Sigmoid colon (tissue), 6 donors: ENCODE measurements at regions not wholly inside any gene's neighbourhood (a gene's known extent, or its start where the extent isn't known, plus 50 kb on each side); places are given as distances from the start of the nearest gene placed in this dataset.

Experiments used
- DNase-seq: peaks from one replicate; pipeline ENCODE4 v3.0.0-alpha.2; 2019
- H3K27ac ChIP-seq, 4 donors: fragments of 200-600 bp; sonication (generic); one replicate each; pipeline ENCODE4 v1.5.1; 2016 to 2019; ENCODE audit warnings: mild to moderate bottlenecking in 1 of 4
- H3K27me3 ChIP-seq, 3 donors: fragments of 200-600 bp; sonication (generic); one replicate each; pipeline ENCODE4 v1.5.1; 2019; ENCODE audit warnings: mild to moderate bottlenecking in 1 of 3
- H3K36me3 ChIP-seq, 4 donors: fragments of 200-600 bp; sonication (generic); one replicate each; pipeline ENCODE4 v1.5.1; 2016 to 2019
- H3K4me1 ChIP-seq, 4 donors: fragments of 200-600 bp; sonication (generic); one replicate each; pipeline ENCODE4 v1.5.1; 2017 to 2019
- H3K4me3 ChIP-seq, 4 donors: fragments of 200-600 bp; sonication (generic); one replicate each; pipeline ENCODE4 v1.5.1; 2017 to 2019; ENCODE audit warnings: mild to moderate bottlenecking in 2 of 4, moderate library complexity in 1 of 4
- H3K9me3 ChIP-seq, 4 donors: fragments of 200-600 bp in 3 of 4; sonication (generic) in 3 of 4; one replicate each; pipeline versions ENCODE4 v1.5.1 to v1.6.1; 2013 to 2019
- EP300 ChIP-seq, 4 donors: sonication (generic); formaldehyde crosslinking; IDR thresholded peaks; one replicate each; pipeline ENCODE4 v1.6.1; 2017; ENCODE audit warnings: antibody characterized with exemption in 4 of 4
- POLR2A ChIP-seq, 2 donors: fragments of 450-650 bp; IDR thresholded peaks; one replicate each; pipeline ENCODE4 v1.6.1; 2016; ENCODE audit warnings: antibody characterized with exemption in 2 of 2, mild to moderate bottlenecking in 2 of 2, moderate library complexity in 2 of 2
- POLR2AphosphoS5 ChIP-seq, 4 donors: sonication (generic); formaldehyde crosslinking; IDR thresholded peaks; one replicate each; pipeline ENCODE4 v1.6.1; 2017; ENCODE audit warnings: antibody characterized with exemption in 4 of 4
- WGBS, 2 donors: extraction: QIAGEN DNeasy Blood & Tissue Kit; methylation state at CpG; one replicate each; pipeline ENCODE4 v1.1.7; 2013; 5-methylcytosine and 5-hydroxymethylcytosine counted together
- intact Hi-C: fragments of 100-400 bp; cut with DNase I; formaldehyde crosslinking; loops from one replicate; pipeline ENCODE4 v1.15.1; 2023
- TF ChIP-seq, protein P1 (sequence below), 4 experiments: fragments of 450-650 bp in 3 of 4; fragments of 200-600 bp in 1 of 4; IDR thresholded peaks; one replicate each; pipeline ENCODE4 v1.5.1; 2016 to 2019; ENCODE audit warnings: antibody characterized with exemption in 4 of 4, mild to moderate bottlenecking in 3 of 4, moderate library complexity in 2 of 4
- donor health status: healthy with polysubstance abuse.
- donor health status: healthy.

DNA sequence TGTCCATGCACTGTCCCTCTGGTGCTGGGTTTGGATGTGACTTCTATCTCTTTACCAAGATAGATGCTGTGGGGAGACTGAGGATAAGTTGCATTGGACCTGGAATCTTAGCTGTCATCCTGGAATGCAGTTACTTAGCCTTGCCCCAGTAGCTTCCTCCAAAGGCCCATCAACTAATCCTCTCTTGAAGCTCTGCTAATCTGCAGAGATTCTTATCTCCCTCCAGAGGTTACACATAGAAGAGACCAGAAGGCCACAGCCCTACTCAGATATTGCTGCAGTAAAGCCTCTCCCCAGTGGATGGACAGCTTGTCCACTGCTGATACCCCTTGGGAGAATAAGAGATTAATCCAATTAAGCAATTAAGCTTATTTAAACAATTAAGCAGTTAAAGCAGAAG, 867.2 kb downstream of the BCL11B start:
- TF ChIP-seq POLR2A (IDR thresholded peaks at IDR 0.05) = no peak
- TF ChIP-seq, protein P1, sequence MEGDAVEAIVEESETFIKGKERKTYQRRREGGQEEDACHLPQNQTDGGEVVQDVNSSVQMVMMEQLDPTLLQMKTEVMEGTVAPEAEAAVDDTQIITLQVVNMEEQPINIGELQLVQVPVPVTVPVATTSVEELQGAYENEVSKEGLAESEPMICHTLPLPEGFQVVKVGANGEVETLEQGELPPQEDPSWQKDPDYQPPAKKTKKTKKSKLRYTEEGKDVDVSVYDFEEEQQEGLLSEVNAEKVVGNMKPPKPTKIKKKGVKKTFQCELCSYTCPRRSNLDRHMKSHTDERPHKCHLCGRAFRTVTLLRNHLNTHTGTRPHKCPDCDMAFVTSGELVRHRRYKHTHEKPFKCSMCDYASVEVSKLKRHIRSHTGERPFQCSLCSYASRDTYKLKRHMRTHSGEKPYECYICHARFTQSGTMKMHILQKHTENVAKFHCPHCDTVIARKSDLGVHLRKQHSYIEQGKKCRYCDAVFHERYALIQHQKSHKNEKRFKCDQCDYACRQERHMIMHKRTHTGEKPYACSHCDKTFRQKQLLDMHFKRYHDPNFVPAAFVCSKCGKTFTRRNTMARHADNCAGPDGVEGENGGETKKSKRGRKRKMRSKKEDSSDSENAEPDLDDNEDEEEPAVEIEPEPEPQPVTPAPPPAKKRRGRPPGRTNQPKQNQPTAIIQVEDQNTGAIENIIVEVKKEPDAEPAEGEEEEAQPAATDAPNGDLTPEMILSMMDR (IDR thresholded peaks at IDR 0.05) = no peak
- no peak for TF ChIP-seq POLR2AphosphoS5 (IDR thresholded peaks at IDR 0.05)
- TF ChIP-seq EP300 (IDR thresholded peaks at IDR 0.05) = no peak
- Histone ChIP-seq H3K4me1 (no peaks in the 10 kb centered on the region), H3K27ac (no peak overlapping the region), H3K4me3 (no peak overlapping the region), H3K9me3 (no peaks in the 10 kb centered on the region), H3K27me3 (no peaks in the 10 kb centered on the region), H3K36me3 (no peaks in the 10 kb centered on the region)
- no peak for DNase-seq
- intact Hi-C loops = no loop called here

DNA sequence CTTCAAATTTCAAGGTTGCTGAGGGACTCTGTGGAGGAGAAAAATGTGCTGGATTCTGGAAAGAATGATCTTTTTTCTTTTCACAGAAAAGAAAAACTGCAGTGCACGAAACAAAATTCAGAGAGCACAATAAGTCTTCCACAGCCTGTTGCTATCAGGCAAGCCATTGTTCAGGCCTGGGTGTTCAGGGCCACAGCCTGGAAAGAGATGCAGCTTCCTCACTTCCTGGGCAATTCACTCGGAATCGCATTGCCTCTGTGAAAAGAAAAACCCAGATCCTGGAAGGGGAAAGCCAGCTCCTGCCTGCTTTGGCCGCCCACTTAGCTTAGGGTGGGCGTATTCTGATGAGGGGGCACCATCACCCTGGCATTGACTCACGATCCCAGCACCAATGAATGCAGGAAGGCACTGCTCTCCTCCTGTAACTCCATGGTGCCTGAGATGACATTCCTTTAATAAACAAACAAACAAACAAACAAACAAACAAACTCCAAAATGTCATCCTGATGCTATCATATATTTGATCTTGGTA, 863.9 kb downstream of the BCL11B start:
- no peak for DNase-seq
- no peaks in the 10 kb centered on the region for H3K27me3 ChIP-seq
- no peak overlapping the region for H3K27ac ChIP-seq
- no peak overlapping the region for H3K4me3 ChIP-seq
- no peaks in the 10 kb centered on the region for H3K36me3 ChIP-seq
- H3K9me3 ChIP-seq = no peaks in the 10 kb centered on the region
- H3K4me1 ChIP-seq = no peaks in the 10 kb centered on the region
- WGBS, 2 donors = 55 to 64% methylated on average over 6 of the region's 6 CpGs
- TF ChIP-seq, protein P1 (IDR thresholded peaks at IDR 0.05) = no peak
- TF ChIP-seq EP300 (IDR thresholded peaks at IDR 0.05) (no peak), POLR2AphosphoS5 (IDR thresholded peaks at IDR 0.05) (no peak), POLR2A (IDR thresholded peaks at IDR 0.05) (no peak)
- intact Hi-C loops = no loop called here

DNA sequence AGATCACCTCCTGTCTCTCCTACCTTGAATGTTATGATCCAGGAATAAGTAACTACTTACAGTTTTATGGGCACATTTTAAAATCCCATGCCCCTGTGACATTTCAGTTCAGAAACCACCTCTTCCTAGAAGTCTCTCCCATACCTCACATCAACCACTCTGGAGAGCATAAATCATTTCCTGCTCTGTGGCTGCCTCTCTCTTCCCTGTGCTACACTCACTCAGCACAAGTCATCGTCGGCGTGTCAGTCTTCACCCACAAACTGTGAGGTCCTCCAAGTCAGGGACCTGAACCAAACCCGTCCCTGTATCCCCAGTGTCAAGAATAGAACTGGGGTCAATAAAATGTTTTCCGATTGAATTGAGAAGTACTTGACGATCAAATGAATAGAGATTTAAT, 863.3 kb downstream of the BCL11B start:
- 63 to 83% methylated on average over 6 of the region's 6 CpGs for WGBS, 2 donors
- DNase-seq = no peak
- Histone ChIP-seq H3K4me3 (no peak overlapping the region), H3K27ac (no peak overlapping the region), H3K36me3 (no peaks in the 10 kb centered on the region), H3K27me3 (no peaks in the 10 kb centered on the region), H3K4me1 (no peaks in the 10 kb centered on the region), H3K9me3 (no peaks in the 10 kb centered on the region)
- TF ChIP-seq, protein P1 (IDR thresholded peaks at IDR 0.05) = no peak
- no peak for TF ChIP-seq EP300 (IDR thresholded peaks at IDR 0.05)
- TF ChIP-seq POLR2AphosphoS5 (IDR thresholded peaks at IDR 0.05) = no peak
- TF ChIP-seq POLR2A (IDR thresholded peaks at IDR 0.05) = no peak
- intact Hi-C loops = no loop called here

DNA sequence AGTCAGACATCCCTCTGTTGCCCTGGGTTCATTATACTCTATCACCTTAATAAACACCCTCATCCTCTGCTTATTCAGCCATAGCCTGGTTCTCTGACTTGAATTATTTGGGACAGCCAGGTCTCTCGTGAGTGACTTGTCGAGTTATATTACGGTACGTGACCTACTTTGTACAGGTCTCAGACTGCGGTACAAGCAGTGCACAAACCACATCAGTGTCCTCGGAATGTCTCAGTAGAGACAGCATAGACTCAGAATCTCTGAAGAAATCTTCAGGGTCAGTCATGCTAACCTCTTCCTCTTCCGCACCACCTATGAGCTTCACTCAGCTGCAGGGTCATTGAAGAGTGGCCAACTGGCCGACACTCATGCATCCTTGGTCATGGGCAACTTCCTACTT, 860.8 kb downstream of the BCL11B start:
- Histone ChIP-seq H3K9me3 (no peaks in the 10 kb centered on the region), H3K27me3 (no peaks in the 10 kb centered on the region), H3K36me3 (no peaks in the 10 kb centered on the region), H3K4me1 (no peaks in the 10 kb centered on the region), H3K27ac (no peak overlapping the region), H3K4me3 (no peak overlapping the region)
- intact Hi-C loops = no loop called here
- TF ChIP-seq POLR2AphosphoS5 (IDR thresholded peaks at IDR 0.05) = no peak
- no peak for TF ChIP-seq EP300 (IDR thresholded peaks at IDR 0.05)
- TF ChIP-seq, protein P1 (IDR thresholded peaks at IDR 0.05) = no peak
- no peak for TF ChIP-seq POLR2A (IDR thresholded peaks at IDR 0.05)
- no peak for DNase-seq
- WGBS, 2 donors = 92 to 94% methylated on average over 8 of the region's 8 CpGs

DNA sequence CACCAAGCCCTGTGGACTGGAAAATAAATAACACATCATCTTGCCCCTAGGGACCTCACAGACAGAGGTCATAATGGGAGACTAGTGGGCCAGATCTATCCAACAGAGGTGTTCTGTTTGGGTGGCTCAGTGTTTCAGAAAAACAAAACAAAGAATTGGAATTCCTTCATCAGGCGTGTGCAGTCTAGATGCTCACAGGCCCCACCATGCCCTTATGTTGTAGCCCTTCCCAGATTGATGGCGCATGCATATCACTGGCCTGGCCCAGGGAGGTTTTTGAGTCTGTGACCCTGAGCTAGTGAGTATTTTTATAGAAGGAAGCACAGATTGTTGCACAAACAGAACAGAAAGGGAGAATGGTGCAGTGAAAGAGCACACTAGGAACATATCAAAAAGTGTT, 859.6 kb downstream of the BCL11B start:
- DNase-seq = no peak
- Histone ChIP-seq H3K27me3 (no peaks in the 10 kb centered on the region), H3K9me3 (peaks cover 0 to 2% (median 0%) of the 10 kb centered on the region in 4 donors), H3K4me3 (no peak overlapping the region), H3K4me1 (no peaks in the 10 kb centered on the region), H3K27ac (no peak overlapping the region), H3K36me3 (no peaks in the 10 kb centered on the region)
- intact Hi-C loops = no loop called here
- 89 to 90% methylated on average over 2 of the region's 2 CpGs for WGBS, 2 donors
- TF ChIP-seq EP300 (IDR thresholded peaks at IDR 0.05) (no peak), POLR2AphosphoS5 (IDR thresholded peaks at IDR 0.05) (no peak), POLR2A (IDR thresholded peaks at IDR 0.05) (no peak)
- TF ChIP-seq, protein P1 (IDR thresholded peaks at IDR 0.05) = no peak
